ENCODE measurements at regions not wholly inside any gene's neighbourhood (a gene's known extent, or its start where the extent isn't known, plus 50 kb on each side); places are given as distances from the start of the nearest gene placed in this dataset.

GRCh38 chr10:44435196-44435595 is 50.3 kb upstream of the CXCL12 start:
- DNase-seq = no peak

- DNase-seq = no peak
These were observed 51.3 kb upstream of the CXCL12 start for GRCh38 chr10:44436240-44436639.

GRCh38 chr10:44437840-44438511 is 53.1 kb upstream of the CXCL12 start:
- no peak for DNase-seq

GRCh38 chr10:44439239-44439957 is 54.5 kb upstream of the CXCL12 start:
- no peak for DNase-seq

- DNase-seq = no peak
These were observed 55.0 kb upstream of the CXCL12 start for GRCh38 chr10:44439958-44440244.

GRCh38 chr10:44457259-44457658 is 72.4 kb upstream of the CXCL12 start:
- DNase-seq = no peak

GRCh38 chr10:44458671-44459413 is 73.9 kb upstream of the CXCL12 start:
- DNase-seq = no peak

- DNase-seq = no peak
These were observed 74.8 kb upstream of the CXCL12 start for GRCh38 chr10:44459671-44460070.

GRCh38 chr10:44460416-44460815 is 75.5 kb upstream of the CXCL12 start:
- no peak for DNase-seq

- no peak for DNase-seq
These were observed 77.5 kb upstream of the CXCL12 start for GRCh38 chr10:44462338-44462914.

GRCh38 chr10:44463511-44464121 is 78.7 kb upstream of the CXCL12 start:
- no peak for DNase-seq

- no peak for DNase-seq
These were observed 79.6 kb upstream of the CXCL12 start for GRCh38 chr10:44464503-44464902.

GRCh38 chr10:44465401-44466115 is 80.7 kb upstream of the CXCL12 start:
- DNase-seq = no peak

GRCh38 chr10:44466236-44466635 is 81.3 kb upstream of the CXCL12 start:
- DNase-seq = no peak

GRCh38 chr10:44467090-44467489 is 82.2 kb upstream of the CXCL12 start:
- DNase-seq = no peak

GRCh38 chr10:44467900-44468299 is 83.0 kb upstream of the CXCL12 start:
- DNase-seq = no peak

GRCh38 chr10:44468525-44468924 is 83.6 kb upstream of the CXCL12 start:
- DNase-seq = no peak

GRCh38 chr10:44468965-44469364 is 84.1 kb upstream of the CXCL12 start:
- DNase-seq = no peak

- no peak for DNase-seq
These were observed 85.9 kb upstream of the CXCL12 start for GRCh38 chr10:44470784-44471183.

- no peak for DNase-seq
These were observed 86.5 kb upstream of the CXCL12 start for GRCh38 chr10:44471410-44471809.

GRCh38 chr10:44473146-44473545 is 88.2 kb upstream of the CXCL12 start:
- DNase-seq = no peak

GRCh38 chr10:44476409-44477045 is 91.6 kb upstream of the CXCL12 start:
- no peak for DNase-seq
